ENCODE measurements at regions not wholly inside any gene's neighbourhood (a gene's known extent, or its start where the extent isn't known, plus 50 kb on each side); places are given as distances from the start of the nearest gene placed in this dataset.

- H3K4me1 ChIP-seq (ENCODE audit: control insufficient read depth, insufficient read depth, low read length) = no peaks in the 10 kb centered on the region
- ATAC-seq (no peak), DNase-seq (ENCODE audit: low read depth, low spot score) (no peak)
- CTCF ChIA-PET = no interaction called here
- intact Hi-C loops (cut with micrococcal nuclease; ENCODE audit: unreplicated experiment) = no loop called here
- H3K36me3 ChIP-seq (ENCODE audit: control insufficient read depth, insufficient read depth, low read length) = no peaks in the 10 kb centered on the region
- H3K27me3 ChIP-seq (ENCODE audit: control insufficient read depth, insufficient read depth, low read length) = no peaks in the 10 kb centered on the region
- TF ChIP-seq SIN3A (IDR thresholded peaks at IDR 0.05; ENCODE audit: borderline replicate concordance, insufficient read depth, low read depth, low read length) (no peak), CTCF (IDR thresholded peaks at IDR 0.05) (no peak), TCF7L2 (IDR thresholded peaks at IDR 0.05; ENCODE audit: low read depth, low read length) (no peak), REST (IDR thresholded peaks at IDR 0.05; ENCODE audit: insufficient read depth in 1 of 2, low read depth in 2 of 2, low read length in 1 of 2) (no peak), POLR2AphosphoS5 (IDR thresholded peaks at IDR 0.05; ENCODE audit: low read depth, low read length) (no peak)
- POLR2A ChIA-PET = no interaction called here
- no peak overlapping the region for H3K4me3 ChIP-seq (ENCODE audit: low read depth in 2 of 2, low read length in 2 of 2)
- H3K27ac ChIP-seq (ENCODE audit: low read length) = no peak overlapping the region
- no peaks in the 10 kb centered on the region for H3K9me3 ChIP-seq (ENCODE audit: control insufficient read depth, insufficient read depth, low read depth, low read length)
- in situ Hi-C loops (cut with HindIII; ENCODE audit: low pct_unique_long_range_greater_than_20kb, low sequenced_read_pairs) = no loop called here
- no TSS peak for BruUV-seq (replicated peaks)
Observed at GRCh38 chr16:9437115-9437514, 345.7 kb downstream of the HAPSTR1 start.

GRCh38 chr16:9438991-9439390 is 347.5 kb downstream of the HAPSTR1 start:
- intact Hi-C loops (cut with micrococcal nuclease; ENCODE audit: unreplicated experiment) (no loop called here), in situ Hi-C loops (cut with HindIII; ENCODE audit: low pct_unique_long_range_greater_than_20kb, low sequenced_read_pairs) (no loop called here)
- Histone ChIP-seq H3K27ac (ENCODE audit: low read length) (no peak overlapping the region), H3K4me1 (ENCODE audit: control insufficient read depth, insufficient read depth, low read length) (no peaks in the 10 kb centered on the region), H3K36me3 (ENCODE audit: control insufficient read depth, insufficient read depth, low read length) (no peaks in the 10 kb centered on the region), H3K4me3 (ENCODE audit: low read depth in 2 of 2, low read length in 2 of 2) (no peak overlapping the region), H3K27me3 (ENCODE audit: control insufficient read depth, insufficient read depth, low read length) (0 out of 2 replicates have a peak, but pooled peaks cover 2% of the 10 kb centered on the region), H3K9me3 (ENCODE audit: control insufficient read depth, insufficient read depth, low read depth, low read length) (no peaks in the 10 kb centered on the region)
- CTCF ChIA-PET = no interaction called here
- ATAC-seq = no peak
- BruUV-seq (replicated peaks) = no TSS peak
- POLR2A ChIA-PET = no interaction called here
- TF ChIP-seq POLR2AphosphoS5 (IDR thresholded peaks at IDR 0.05; ENCODE audit: low read depth, low read length) (no peak), SIN3A (IDR thresholded peaks at IDR 0.05; ENCODE audit: borderline replicate concordance, insufficient read depth, low read depth, low read length) (no peak), TCF7L2 (IDR thresholded peaks at IDR 0.05; ENCODE audit: low read depth, low read length) (no peak), REST (IDR thresholded peaks at IDR 0.05; ENCODE audit: insufficient read depth in 1 of 2, low read depth in 2 of 2, low read length in 1 of 2) (no peak), CTCF (IDR thresholded peaks at IDR 0.05) (no peak)
- no peak for DNase-seq (ENCODE audit: low read depth, low spot score)
